UCSD-AML1 (cell line): ENCODE measurements at regions not wholly inside any gene's neighbourhood (a gene's known extent, or its start where the extent isn't known, plus 50 kb on each side); places are given as distances from the start of the nearest gene placed in this dataset.
"Not testable (repeated sequence)": the region's sequence is repeated elsewhere in the genome, so short reads cannot be mapped to it uniquely, and the experiment has no call there.

Experiments
- DNase-seq: peaks from one replicate; lab custom pipeline; 2025; ENCODE audit not compliant: unreplicated experiment; lab: John Stamatoyannopoulos, UW

GRCh38 chr12:102298022-102298421 is 100.4 kb upstream of the PMCH start:
- DNase-seq = no peak

GRCh38 chr12:102297412-102297811 is 99.8 kb upstream of the PMCH start:
- no peak for DNase-seq

DNA sequence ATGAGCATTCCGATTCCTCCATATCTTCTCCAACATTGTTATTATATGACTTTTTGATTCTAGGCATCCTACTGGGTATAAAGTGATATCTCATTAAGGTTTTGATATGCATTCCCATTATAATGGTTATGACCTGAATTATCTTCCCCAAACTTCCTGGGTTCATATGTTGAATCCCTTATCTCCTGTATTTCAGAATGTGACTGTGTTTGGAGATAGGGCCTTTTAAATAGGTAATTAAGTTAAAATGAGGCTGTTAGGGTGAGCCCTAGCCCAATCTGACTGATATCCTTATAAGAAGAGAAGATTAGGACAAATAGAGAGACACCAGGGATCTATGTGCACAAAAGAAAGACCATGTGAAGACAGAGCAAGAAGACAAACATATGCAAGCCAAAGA is 96.9 kb upstream of the PMCH start:
- DNase-seq = no peak

DNA sequence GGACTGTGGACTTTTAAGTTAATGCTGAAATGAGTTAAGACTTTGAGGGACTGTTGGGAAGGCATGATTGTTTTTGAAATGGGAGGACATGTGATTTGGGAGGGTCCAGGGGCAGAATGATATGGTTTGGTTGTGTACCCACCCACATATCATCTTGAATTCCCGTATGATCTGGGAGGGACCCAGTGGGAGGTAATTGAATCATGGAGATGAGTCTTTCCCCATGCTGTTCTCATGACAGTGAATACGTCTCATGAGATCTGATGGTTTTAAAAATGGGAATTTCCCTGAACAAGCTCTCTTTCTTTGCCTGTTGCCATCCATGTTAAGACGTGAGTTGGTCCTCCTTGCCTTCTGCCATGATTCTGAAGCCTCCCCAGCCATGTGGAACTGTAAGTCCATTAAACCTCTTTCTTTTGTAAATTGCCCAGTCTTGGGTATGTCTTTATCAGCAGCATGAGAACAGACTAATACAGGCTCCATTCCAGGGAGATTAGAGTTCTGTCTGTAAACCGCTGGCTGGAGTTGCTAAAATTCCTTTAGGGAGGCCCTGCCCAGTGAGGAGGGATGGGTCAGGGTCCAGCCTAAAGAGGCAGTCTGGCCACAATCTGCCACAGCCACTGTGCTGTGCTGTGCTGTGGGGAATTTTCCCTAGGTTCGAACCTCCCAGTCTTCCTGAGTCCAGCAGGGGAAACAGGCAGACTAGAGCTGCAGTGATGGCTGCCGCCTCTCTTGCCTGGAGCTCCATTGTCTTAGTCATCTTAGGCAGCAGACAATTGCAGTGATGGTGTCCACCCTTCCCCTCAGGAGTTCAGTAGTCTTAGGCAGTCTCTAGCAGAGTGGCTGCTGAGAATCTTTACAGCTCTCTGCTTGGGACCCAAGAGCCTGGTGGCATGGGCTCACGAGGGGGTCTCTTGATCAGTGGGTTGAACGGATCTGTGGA is 94.1 kb upstream of the PMCH start:
- not testable (repeated sequence) for DNase-seq

DNA sequence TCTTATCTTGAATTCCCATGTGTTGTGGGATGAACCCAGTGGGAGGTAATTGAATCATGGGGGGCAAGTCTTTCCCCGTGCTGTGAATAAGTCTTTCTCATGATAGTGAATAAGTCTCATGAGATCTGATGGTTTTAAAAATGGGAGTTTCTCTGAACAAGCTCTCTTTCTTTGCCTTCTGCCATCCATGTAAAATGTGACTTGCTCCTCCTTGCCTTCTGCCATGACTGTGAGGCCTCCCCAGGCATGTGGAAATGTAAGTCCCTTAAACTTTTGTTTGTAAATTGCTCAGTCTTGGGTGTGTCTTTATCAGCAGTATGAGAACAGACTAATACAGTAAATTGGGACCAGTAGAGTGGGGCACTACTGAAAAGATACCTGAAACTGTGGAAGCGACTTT is 92.1 kb upstream of the PMCH start:
- DNase-seq = not testable (repeated sequence)

GRCh38 chr12:102281231-102281630 is 83.6 kb upstream of the PMCH start:
- DNase-seq = no peak

- DNase-seq = not testable (repeated sequence)
Observed at GRCh38 chr12:102255687-102256086, 58.1 kb upstream of the PMCH start.

- not testable (repeated sequence) for DNase-seq
Observed at GRCh38 chr12:102251005-102251404, 53.4 kb upstream of the PMCH start.

GRCh38 chr12:102249079-102249841 is 51.6 kb upstream of the PMCH start:
- no peak for DNase-seq
